Right lobe of liver (tissue), 4 donors: ENCODE measurements at regions not wholly inside any gene's neighbourhood (a gene's known extent, or its start where the extent isn't known, plus 50 kb on each side); places are given as distances from the start of the nearest gene placed in this dataset.

ENCODE experiments used
- POLR2A ChIP-seq: fragments of 450-650 bp; IDR thresholded peaks from one replicate; pipeline ENCODE4 v1.6.1; 2017; ENCODE audit warnings: antibody characterized with exemption, mild to moderate bottlenecking
- TF ChIP-seq, protein P1 (sequence below), 4 donors: fragments of 200-600 bp in 3 of 4; fragments of 450-650 bp in 1 of 4; IDR thresholded peaks; one replicate each; pipeline versions ENCODE4 v1.5.1 to v1.8.0; 2016 to 2022; ENCODE audit warnings: antibody characterized with exemption in 4 of 4, mild to moderate bottlenecking in 2 of 4
- donor health status: DM: no; HTN: no; CAD: no.
- donor health status: DM: no; HTN: no; CAD: no.
- donor health status: DM: no; HTN: yes; CAD: no.

DNA sequence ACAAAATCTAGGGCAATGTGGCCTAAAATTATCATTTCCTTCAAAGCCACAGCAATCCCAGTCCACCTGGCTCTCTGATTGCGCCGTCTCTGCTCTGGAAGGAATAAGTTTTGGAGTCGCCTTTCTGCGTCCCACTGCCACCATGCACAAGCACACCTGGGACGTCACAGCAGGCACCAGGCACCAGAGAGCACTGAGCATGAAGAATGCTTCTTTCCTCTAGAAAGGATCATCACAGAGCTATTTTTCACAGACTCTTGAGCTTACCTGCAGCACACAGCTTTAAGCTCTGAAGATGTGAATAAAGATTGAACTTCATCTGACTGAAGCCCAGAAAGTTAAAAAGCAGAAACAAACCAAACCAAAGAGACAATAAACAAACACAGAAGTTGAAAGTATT is 170.0 kb upstream of the PPARGC1A start:
- TF ChIP-seq, protein P1, sequence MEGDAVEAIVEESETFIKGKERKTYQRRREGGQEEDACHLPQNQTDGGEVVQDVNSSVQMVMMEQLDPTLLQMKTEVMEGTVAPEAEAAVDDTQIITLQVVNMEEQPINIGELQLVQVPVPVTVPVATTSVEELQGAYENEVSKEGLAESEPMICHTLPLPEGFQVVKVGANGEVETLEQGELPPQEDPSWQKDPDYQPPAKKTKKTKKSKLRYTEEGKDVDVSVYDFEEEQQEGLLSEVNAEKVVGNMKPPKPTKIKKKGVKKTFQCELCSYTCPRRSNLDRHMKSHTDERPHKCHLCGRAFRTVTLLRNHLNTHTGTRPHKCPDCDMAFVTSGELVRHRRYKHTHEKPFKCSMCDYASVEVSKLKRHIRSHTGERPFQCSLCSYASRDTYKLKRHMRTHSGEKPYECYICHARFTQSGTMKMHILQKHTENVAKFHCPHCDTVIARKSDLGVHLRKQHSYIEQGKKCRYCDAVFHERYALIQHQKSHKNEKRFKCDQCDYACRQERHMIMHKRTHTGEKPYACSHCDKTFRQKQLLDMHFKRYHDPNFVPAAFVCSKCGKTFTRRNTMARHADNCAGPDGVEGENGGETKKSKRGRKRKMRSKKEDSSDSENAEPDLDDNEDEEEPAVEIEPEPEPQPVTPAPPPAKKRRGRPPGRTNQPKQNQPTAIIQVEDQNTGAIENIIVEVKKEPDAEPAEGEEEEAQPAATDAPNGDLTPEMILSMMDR (IDR thresholded peaks at IDR 0.05) = no peak
- TF ChIP-seq POLR2A = no peak
